Kasumi-1 (cell line): ENCODE measurements at regions not wholly inside any gene's neighbourhood (a gene's known extent, or its start where the extent isn't known, plus 50 kb on each side); places are given as distances from the start of the nearest gene placed in this dataset.

Source experiments
- DNase-seq, 2 experiments: peaks; one replicate each; lab custom pipeline; 2025; lab: John Stamatoyannopoulos, UW

DNA sequence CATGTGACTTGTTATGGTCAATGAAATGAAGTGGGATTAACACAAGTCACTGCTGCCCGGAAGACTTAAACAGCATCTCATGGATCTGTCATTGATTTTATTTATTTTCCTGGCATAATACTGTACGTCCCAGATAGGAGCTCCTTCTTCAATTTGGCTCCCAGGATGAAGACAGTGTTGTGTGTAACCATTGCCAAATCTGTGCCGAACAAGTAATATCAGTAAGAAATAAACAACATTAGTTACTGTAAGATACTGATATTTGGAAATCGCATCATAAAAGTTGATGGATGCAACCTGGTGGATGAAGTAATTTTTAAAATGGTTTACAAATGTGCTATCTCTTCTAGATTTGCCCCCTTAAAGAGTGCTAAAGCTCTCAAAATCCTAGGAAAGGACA, 419.0 kb upstream of the MMADHC start:
- DNase-seq: no peak

DNA sequence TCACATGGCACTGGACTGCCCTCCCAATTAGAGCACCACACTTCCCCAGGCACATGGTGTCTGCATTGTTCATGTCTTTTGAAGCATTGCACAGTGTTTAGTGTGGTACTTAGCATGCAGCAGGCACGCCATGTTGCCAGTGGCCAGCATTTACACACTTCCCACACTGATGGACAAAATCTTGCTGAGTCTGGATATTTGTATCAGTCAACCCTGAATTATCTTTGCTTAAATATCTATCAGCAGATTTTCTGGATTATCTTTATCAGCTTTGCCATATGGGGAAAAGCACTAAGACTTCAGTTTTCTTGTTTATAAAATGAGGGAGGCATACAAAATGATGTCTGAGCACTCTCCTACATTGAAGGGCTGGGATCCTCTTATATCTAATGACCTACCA, 416.0 kb upstream of the MMADHC start:
- DNase-seq: no peak

DNA sequence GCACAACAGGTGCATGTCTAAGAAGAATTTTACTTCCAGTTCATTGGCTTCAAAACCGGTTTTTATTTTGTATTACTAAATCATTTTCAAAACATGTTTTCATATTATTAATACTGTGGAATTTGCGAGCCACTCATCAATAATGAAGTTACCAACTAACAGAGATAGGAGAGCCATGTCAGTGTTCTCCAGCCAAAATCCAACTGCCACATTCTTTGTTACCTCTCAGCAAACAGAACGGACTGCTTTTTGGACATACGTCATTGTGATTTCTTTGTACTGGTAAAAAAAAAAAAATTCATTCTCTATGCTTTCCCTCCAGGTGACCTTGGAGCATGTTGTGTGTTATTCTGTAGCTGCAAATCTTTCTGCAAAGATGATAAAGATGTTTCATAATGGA, 414.2 kb upstream of the MMADHC start:
- DNase-seq: no peak

DNA sequence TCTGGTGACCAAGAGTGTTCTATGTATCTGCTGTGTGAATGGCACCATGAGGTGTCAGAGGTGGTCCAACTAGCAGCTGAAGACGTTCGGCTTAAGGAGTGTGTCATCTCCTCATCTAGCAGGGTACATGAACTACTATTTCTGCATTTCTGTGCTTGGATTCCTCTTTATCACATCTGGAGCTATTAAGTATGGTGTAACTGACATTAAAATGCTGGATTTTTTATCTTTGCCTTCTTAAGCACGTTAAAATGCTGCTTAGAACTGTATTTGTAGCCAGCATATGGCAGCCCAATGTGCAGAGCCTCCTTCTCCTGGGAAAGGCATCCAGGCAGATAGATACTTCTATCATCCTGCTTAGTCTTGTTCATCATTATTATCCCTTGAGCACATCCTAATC, 409.3 kb upstream of the MMADHC start:
- DNase-seq: no peak

DNA sequence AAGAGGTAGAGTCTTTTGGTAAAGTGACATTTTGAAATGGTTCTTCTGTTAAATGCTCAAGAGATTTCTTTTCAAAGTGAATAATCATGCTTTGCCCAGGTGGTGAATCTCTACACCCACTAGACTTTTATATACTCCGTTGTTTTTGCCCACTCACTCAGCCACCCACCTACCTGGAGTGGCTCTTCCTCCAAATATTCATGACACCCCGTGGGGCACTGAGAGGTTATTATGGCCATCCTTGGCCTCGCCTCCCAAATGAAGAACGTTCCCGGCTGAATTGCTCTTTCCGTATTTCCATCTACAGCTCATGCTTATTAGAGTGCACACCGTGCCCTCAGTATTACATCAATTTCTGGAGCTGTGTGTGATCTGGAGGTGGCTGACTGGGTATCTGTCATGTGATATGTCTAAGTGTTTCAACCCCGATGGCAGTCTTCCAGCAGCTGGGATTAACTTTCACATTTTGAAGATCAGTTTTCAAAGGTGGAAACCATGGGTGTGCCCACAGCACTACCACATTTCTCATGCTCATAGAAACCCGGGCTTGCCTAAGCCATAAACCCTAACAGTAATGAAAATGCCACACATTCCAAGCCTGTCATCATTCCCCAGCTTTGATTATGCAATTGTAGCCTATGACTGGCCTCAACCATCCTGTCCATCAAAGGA, 406.6 kb upstream of the MMADHC start:
- no peak for DNase-seq

DNA sequence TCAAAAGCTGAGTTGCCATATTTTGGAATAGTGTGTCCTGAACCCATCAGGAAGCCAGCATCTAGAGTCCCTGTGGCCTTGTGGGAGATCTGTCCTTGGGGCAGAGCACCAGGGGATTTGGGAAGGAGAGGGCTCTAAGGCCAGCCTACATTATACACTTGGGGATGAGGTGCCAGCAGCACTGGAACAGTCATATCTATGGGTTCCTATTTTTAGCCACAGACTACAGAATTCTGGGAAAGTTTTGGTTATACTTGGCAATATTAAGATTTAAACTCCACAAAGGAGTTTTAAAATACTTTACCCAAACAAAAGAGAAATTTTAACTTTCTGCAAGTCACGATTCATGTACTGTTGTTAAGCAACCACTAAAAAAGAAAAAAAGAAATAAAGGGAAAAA, 405.7 kb upstream of the MMADHC start:
- no peak for DNase-seq

DNA sequence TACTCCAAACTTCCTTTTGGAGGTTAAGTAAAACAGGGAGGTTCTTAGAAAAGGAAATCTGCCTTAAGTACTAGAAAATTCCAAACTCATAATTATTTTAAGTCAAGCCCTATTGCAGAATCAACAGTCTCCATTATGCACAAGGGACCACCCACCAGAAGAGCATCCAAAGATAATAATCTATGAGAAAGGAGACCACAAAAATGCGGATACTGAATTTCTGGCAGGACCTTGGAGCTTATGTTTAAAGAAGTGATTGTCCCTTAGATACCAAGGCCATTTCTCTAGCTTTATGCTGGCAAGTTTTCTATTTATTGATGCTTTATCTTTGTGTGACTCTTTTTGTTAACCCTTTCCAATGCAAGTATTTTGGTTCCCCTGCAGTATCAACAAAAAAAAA, 404.0 kb upstream of the MMADHC start:
- no peak for DNase-seq

DNA sequence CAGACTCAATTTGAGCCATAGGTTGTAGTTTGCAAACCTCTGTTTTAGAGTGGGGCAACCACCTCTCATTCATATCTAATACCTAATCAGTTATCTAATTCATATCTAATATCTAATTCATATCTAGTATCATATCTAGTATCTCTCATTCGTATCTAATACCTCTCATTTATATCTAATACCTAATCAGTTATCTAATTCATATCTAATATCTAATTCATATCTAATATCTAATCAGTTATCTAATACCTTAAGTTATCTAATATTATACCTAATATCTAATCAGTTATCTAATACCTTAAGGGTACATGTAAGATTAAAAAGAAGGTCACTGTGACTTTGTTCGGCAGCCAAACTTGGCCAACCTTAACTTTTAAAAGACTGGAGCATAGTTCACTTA, 403.4 kb upstream of the MMADHC start:
- no peak for DNase-seq

DNA sequence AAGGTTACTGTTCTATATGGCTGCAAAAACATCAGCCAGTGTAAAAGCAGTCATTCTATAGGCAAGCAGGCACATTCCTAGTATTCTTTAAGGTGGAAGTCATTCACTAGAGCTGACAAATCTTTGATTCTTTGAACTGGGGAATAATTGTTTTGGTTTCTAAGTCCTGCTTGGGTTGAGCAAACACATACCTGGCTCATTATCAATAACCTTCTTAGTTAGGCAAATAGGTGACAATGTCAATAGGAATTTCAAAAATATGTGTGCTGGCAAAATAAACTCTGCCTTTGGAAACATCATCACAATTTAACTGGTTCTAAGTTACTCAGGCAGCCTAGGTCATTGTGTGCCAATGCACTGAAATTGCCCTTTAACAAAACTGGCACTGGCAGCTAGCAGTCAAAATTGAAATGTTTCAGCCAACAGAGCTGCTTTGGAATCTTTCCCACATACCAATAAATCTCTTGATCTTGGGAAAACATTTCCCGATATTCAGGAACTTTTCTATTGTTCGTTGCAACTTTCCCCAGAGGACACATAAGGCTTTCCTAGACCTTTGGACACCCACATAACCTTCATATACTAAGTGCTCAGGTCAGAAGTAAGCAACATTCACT, 402.0 kb upstream of the MMADHC start:
- no peak for DNase-seq

DNA sequence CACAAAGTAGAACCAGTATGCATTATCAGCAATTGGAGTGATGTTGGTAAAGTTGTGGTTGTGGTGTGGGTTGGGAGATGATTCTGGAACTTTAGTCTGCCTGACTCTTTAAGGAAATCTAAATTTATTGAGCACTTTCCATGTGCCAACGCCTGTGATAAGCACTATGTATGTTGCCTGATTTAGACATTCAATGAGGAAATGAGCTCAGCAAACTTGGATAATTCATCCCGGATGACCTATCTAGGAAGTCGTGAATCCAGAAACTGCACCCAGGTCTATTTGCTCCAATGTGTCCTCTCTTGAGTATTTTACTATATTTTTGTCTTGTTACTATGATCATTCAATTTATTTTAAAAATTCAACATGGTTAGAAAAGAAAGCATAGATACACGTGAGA, 400.8 kb upstream of the MMADHC start:
- DNase-seq: no peak

DNA sequence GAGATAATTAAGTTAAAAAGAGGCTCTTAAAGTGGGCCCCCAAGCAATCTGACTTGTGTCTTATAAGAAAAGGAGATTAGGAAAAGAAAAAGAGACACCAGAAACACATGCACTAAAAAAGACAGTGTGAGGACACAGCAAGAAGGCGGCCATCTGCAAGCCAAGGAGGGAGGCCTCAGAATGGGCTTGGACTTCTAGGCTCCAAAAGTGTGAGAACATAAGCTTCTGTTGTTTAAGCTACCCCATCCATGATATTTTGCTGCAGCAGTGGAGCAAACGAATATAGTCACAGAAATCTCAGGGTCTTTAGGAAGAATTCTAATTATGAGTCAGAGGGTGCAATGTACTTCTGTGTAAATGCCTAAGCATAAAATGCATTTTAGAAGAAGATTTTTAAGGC, 399.3 kb upstream of the MMADHC start:
- DNase-seq: no peak

DNA sequence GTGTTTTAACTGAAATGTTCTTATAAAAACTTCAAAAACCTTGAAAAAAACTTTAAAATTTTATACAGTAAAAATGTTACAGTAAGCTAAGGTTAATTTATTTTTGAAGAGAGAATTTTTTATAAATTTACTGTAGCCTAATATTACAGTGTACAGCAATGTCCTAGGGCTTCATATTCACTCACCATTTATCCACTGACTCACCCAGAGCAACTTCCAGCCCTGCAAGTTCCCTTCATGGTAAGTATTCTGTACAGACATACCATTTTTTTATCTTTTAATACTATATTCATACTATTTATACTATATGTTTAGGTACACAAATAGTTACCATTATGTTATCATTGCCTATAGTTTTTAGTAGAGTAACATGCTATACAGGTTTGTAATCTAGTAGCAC, 396.7 kb upstream of the MMADHC start:
- no peak for DNase-seq

DNA sequence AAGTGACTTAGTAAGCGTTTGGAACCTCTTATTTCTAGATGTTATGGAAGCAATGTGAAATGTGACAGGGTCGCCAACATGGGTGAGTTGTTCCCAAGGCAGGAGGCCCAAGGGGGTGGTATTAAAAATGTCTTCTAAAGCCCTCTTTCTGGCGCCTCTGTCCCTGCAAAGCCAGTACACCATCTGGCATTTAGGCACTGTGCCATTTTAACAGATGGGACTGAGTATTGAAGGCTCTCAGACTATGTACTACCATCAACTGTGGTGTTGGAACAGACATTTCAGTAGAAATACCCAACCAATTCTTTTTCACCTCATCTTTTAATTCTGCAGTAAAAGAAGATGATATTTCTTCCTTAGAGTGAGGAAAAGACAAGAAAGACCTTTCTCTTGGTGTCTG, 384.5 kb upstream of the MMADHC start:
- no peak for DNase-seq

DNA sequence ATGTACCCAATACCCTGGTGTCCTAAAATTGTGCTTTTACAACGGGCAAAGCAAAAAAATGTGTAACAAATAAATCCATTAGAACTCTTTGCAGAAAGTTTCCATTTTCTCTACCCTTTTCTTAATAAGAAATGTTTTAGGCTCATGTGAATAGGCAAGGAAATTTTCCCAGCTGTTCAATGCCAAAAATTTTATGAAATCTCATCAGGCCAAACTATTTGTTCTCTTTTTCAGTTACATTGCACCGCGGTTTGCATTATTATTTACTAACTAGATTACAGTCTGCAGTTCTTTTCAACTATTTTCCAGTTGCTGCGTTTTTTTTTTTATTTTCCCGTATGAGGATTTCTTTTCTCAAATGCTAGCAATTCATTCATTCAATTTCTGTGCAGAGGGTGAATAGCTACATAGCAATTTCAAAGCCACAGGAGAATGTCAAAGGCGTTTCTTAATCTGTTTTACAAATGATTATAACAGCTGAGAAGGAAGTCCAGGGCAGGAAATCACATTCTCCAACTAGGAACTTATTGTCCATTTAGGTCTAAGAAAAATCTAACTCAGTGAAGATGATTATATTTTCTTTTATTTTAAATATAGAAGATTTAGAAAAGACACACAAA, 367.5 kb upstream of the MMADHC start:
- DNase-seq: no peak

DNA sequence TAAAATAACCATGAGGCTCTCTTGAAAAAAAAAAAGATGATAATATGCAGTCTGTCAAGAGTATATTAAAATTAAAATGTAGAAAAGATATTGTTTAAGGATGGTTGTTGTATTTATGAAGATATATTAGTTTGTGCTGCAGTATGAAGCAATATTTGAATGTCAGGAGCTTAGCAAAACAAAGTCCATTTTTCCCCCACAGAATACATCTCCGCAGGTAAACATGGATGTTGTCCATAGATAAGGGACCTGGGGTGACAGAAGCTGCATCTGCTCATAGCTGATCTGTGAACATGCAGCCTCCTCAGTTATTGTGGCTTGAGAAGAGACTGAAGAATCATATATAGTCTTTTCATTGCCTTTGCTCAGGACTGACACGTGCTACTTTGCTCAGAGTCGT, 366.1 kb upstream of the MMADHC start:
- DNase-seq: no peak

DNA sequence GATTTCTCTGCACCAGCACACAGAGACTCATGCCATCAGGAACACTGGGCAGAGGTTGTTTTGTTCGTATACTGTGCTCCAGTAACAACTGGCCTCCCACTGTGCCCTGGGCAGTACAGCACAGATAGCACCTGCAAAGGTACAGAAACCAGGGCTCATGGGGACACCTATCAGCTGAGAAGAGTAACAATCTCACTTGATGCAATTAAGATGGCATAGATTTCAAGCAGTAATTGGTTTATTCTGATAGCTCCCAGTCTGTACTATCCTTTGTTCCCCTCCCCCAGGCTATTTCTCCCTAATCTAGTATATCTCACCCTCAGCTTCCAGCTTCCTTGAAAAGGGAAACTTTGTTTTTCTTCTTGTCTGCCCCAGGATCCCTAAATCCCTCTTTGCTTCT, 343.9 kb upstream of the MMADHC start:
- DNase-seq: no peak

DNA sequence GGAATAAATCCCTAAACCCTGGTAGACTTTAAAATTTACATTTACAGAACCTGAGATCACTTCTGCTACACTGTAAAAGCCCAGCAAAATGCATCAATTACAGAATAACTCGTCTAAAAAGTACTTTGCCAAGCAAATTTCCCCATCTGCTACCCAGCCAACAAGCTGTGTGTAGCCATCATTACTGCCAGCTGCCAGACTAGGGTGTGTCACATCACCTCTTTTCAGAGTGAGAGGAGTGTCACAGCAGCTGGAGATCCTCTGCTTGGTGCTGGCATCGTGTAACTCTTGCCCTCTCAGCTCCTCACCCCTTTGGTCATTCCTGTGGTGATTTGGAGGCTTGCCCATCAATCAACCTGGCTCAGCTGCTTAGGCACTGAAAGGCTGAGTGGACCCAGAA, 340.4 kb upstream of the MMADHC start:
- DNase-seq: no peak

DNA sequence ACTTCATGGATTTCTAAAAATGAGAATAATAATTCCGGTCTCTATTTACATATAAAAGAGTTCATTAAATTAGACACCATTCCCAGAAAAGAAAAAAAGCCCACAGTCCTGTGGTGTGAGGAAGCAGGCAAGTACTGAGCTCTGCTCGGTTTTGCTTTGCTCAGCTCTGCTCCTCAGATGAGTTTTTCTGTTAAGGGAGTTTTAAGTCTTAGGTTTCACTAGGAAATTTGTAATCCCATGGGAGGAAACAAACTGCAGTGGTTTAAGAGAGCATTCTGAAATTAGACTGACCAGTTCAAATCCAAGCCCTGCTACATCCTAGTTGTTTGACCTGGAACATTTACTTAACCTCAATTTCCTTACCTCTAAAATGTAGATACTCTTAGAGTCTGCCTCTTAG, 338.6 kb upstream of the MMADHC start:
- DNase-seq: no peak

DNA sequence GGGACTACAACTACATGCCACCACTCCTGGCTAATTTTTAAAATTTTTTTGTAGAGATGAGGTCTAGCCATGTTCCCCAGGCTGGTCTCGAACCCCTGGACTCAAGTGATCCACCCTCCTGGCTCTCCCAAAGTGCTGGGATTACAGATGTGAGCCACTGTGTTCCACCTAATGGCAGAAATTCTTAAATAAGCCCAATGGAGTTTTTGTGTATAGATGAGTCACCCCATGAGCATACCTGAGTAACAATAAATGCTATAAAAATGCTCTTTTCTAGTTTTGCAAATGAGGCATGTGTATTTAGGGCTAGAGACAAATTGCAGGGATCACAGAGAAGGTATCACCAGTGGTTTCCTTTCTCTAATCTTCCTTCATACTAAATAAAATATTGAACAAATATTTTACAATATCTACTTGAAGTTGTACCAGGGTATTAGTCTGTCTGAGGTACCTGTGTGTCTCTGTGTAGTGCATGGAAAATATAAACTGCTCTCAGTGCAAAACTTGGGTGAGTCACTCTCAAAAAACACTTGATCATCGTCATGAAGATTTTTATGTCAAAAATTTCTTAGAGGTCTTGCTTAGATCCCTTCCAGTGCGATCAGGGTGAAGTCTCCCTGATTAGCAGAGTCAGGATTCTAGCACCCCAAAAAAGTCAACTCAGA, 337.1 kb upstream of the MMADHC start:
- no peak for DNase-seq

DNA sequence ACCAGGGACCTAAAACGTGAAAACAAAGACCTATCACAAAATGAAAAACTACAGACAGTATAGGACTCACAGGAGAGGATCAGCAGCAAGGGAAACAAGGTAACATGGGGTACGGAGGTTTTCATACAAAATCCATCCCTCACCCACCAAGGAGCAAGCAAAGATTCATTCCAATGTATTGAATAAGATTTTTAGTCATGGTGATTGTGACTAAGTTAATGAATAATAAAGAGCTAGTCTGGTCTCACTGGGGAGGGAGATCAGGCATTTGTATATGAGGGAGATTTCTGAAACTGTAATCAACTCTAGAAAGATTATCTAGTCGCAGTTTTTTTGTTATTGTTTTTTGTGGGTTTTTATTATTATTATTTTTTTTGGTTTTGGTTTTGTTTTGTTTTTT, 336.5 kb upstream of the MMADHC start:
- DNase-seq: no peak

DNA sequence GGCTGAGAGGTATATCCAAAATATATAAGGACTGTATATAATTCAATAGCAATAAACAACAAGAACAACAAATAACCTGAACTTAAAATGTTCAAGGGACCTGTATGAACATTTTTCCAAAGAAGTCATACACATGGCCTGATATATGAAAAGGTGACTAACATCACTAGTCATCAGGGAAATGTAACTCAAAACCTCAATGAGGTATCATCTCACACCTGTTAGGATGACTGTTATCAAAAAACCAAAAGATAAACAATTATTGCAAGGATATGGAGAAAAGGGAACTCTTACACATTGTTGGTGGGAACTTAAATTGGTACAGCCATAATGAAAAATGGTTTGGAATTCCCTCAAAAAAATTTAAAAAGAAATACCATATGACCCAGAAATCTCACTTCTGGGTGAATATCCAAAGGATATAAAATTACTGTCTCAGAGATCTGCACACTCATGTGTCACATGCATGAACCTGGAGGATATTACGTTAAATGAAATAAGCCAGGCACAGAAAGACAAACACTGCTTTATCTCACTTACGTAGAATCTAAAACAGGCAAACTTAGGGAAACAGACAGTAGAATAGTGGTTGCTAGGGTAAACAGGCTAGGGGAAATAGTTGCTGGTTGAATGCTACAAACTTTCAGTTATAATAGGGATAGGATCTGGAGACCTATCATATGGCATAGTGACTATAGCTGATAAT, 334.5 kb upstream of the MMADHC start:
- DNase-seq: no peak

DNA sequence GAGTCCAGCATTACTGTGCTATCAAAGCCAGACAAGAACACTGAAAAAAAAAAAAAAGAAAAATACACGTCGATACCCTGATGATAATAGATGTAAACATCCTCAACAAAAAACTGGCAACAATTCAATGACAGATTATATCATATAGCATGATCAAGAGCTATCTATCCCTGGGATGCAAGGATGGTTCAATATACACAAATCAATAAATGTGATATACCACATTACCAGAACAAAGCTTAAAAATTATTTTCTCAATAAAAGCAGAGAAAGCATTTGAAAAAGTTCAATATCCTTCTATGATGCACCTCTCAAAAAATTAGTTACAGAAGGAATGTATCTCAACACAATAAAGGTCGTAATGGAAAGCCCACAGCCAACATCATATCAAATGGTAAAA, 332.8 kb upstream of the MMADHC start:
- no peak for DNase-seq

DNA sequence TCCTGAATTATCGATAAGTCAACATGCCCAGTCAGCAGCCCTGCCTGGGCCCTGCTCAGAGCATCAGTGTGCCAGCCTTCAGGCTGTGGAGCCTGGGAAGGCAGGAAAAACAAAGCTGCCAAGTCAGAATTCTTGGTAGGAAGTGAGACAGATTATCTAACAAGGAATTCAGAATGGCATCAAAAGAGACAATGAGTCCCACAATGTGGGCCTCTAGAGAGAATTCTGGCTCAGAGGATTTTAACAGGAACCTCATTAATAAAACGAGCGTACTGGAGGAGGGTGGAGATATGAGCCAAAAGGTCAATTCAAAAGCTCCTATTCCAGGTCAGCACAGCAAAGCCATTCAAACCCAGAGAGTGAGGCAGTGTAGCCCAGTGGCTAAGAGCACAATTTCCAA, 327.6 kb upstream of the MMADHC start:
- DNase-seq: no peak
